GM23248 (cell line): ENCODE measurements at regions not wholly inside any gene's neighbourhood (a gene's known extent, or its start where the extent isn't known, plus 50 kb on each side); places are given as distances from the start of the nearest gene placed in this dataset.

Experiments used
- DNase-seq: peaks from one replicate; pipeline ENCODE4 v3.0.0-alpha.2; 2015
- H2AFZ ChIP-seq: fragments of 200-600 bp; sonication (generic); 2 replicates; pipeline ENCODE4 v1.6.1; 2016; ENCODE audit warnings: antibody characterized with exemption
- H3F3A ChIP-seq: fragments of 200-600 bp; sonication (generic); 2 replicates; pipeline ENCODE4 v1.6.1; 2016; ENCODE audit warnings: mild to moderate bottlenecking, antibody characterized with exemption, mixed run types; ENCODE audit not compliant: insufficient read depth
- H3K27ac ChIP-seq: fragments of 200-600 bp; sonication (generic); 2 replicates; pipeline ENCODE4 v1.5.1; 2016; ENCODE audit warnings: mild to moderate bottlenecking
- H3K27me3 ChIP-seq: fragments of 200-600 bp; sonication (generic); replicated peaks from 2 replicates; pipeline ENCODE4 v1.6.1; 2016; ENCODE audit warnings: mild to moderate bottlenecking; ENCODE audit not compliant: insufficient read depth
- H3K36me3 ChIP-seq: fragments of 200-600 bp; sonication (generic); 2 replicates; pipeline ENCODE4 v1.6.1; 2016; ENCODE audit warnings: low read depth, mild to moderate bottlenecking
- H3K4me1 ChIP-seq: fragments of 200-600 bp; sonication (generic); 2 replicates; pipeline ENCODE4 v1.6.1; 2016; ENCODE audit warnings: mild to moderate bottlenecking; ENCODE audit not compliant: insufficient read depth
- H3K4me2 ChIP-seq: fragments of 200-600 bp; sonication (generic); one replicate; pipeline ENCODE4 v1.6.1; 2016; ENCODE audit warnings: mild to moderate bottlenecking; ENCODE audit not compliant: unreplicated experiment
- H3K4me3 ChIP-seq: fragments of 200-600 bp; sonication (generic); 2 replicates; pipeline ENCODE4 v1.5.1; 2016; ENCODE audit warnings: mild to moderate bottlenecking
- H3K79me2 ChIP-seq: fragments of 200-600 bp; sonication (generic); 2 replicates; pipeline ENCODE4 v1.6.1; 2016; ENCODE audit warnings: mild to moderate bottlenecking; ENCODE audit not compliant: insufficient read depth
- H3K9ac ChIP-seq: fragments of 200-600 bp; sonication (generic); 2 replicates; pipeline ENCODE4 v1.6.1; 2016; ENCODE audit warnings: mild to moderate bottlenecking
- H3K9me2 ChIP-seq: fragments of 200-600 bp; sonication (generic); 2 replicates; pipeline ENCODE4 v1.6.1; 2016; ENCODE audit warnings: mixed run types, mild to moderate bottlenecking, moderate library complexity; ENCODE audit not compliant: insufficient read depth
- H3K9me3 ChIP-seq: fragments of 200-600 bp; sonication (generic); one replicate; pipeline ENCODE4 v1.6.1; 2017; ENCODE audit warnings: low read depth
- H4K20me1 ChIP-seq: fragments of 200-600 bp; sonication (generic); 2 replicates; pipeline ENCODE4 v1.6.0; 2016; ENCODE audit not compliant: insufficient read depth
- EZH2 ChIP-seq: fragments of 200-600 bp; sonication (generic); IDR thresholded peaks from 2 replicates; pipeline ENCODE4 v1.6.1; 2018; ENCODE audit warnings: antibody characterized with exemption, mild to moderate bottlenecking; ENCODE audit not compliant: insufficient read depth, poor library complexity, severe bottlenecking
- EZH2phosphoT487 ChIP-seq: fragments of 200-600 bp; sonication (generic); IDR thresholded peaks from 2 replicates; pipeline ENCODE4 v1.6.1; 2018; ENCODE audit warnings: antibody characterized with exemption, moderate library complexity, mild to moderate bottlenecking, low read depth; ENCODE audit not compliant: insufficient read depth
- WGBS, 2 experiments: methylation state at CpG; one replicate each; pipeline ENCODE4 v1.1.6; 2015 to 2017; ENCODE audit warnings: low lambda C conversion rate in 2 of 2, low coverage in 1 of 2; ENCODE audit errors: missing lambda C conversion rate in 2 of 2; 5-methylcytosine and 5-hydroxymethylcytosine counted together
- in situ Hi-C: fragments of 300-500 bp; cut with MboI; formaldehyde crosslinking; loops from 2 replicates; pipeline ENCODE4 v1.15.0; 2020

DNA sequence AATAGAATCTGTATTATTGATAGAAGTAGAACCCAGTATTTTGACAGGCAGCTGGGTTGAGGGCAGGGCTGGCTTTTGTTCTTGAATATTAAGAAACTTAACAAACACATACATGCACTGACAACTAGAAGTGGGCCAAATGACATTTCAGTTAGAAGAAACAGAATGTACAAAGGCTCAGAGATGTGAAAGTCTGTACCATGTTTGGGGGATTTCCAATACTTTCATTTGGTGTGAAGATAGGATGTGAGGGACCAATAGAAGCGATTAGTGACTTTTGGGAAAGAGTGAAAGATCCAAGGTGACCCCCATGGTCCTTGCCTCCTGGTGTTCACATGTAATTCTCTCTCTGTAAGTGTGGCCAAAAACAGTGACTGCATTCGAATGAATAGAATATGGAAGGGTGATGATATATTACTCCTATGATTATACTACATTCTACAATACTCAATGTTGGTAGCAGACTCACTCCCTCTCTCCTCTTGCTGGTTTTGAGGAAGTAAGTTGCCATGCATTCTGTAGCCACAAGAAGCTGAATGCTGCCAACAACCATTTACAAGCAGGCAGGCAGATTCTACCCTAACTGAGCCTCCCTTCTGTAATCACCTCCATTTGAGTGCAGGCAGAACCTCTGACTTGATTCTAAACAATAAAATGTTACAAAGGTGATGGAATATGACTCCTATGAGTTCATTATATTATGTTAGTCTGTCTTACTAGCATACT lies 151.4 kb downstream of the TMEM168 start:
- Histone ChIP-seq H3K9ac (no peak overlapping the region), H3K79me2 (no peaks in the 10 kb centered on the region), H3K4me1 (no peaks in the 10 kb centered on the region), H3K36me3 (no peaks in the 10 kb centered on the region), H3K4me2 (no peak overlapping the region), H3K9me2 (no peaks in the 10 kb centered on the region), H3K4me3 (no peak overlapping the region), H4K20me1 (no peaks in the 10 kb centered on the region), H3K9me3 (no peaks in the 10 kb centered on the region), H3K27ac (no peak overlapping the region), H3F3A (no peaks in the 10 kb centered on the region), H3K27me3 (no peaks in the 10 kb centered on the region), H2AFZ (no peak overlapping the region)
- in situ Hi-C loops, result no loop called here
- WGBS, 2 experiments, result 15 to 25% methylated on average over 2 of the region's 2 CpGs
- DNase-seq, result no peak
- no peak for TF ChIP-seq EZH2phosphoT487

DNA sequence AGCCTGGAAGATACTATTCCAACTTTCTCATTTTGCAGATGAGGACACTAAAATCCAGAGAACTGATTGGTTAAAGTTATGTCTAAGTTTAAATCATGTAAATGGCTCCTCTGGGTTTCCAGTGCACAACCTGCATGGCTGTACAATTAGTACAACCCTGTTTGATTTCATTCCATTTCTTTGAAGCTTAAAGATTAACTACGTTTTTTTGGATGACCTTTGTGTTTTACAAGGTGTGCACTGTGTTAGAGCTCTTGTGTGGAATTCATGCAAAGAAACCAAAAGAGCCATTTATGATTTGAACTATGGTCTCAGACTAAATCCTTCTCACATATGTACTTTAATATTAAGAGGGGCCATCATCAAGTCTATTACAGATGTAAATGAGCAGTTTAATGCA lies 149.5 kb downstream of the TMEM168 start:
- Histone ChIP-seq H3K9ac (no peak overlapping the region), H3F3A (no peaks in the 10 kb centered on the region), H3K27me3 (no peaks in the 10 kb centered on the region), H4K20me1 (no peaks in the 10 kb centered on the region), H3K4me3 (no peak overlapping the region), H3K36me3 (no peaks in the 10 kb centered on the region), H3K9me3 (no peaks in the 10 kb centered on the region), H3K9me2 (no peaks in the 10 kb centered on the region), H3K4me2 (no peak overlapping the region), H3K27ac (no peak overlapping the region), H3K4me1 (no peaks in the 10 kb centered on the region), H3K79me2 (no peaks in the 10 kb centered on the region), H2AFZ (no peak overlapping the region)
- 4 to 7% methylated on average over 1 of the region's 1 CpG for whole genome bisulfite sequencing, 2 experiments
- in situ Hi-C loops, result no loop called here
- DNase-seq, result no peak
- no peak for TF ChIP-seq EZH2phosphoT487
- TF ChIP-seq EZH2, result no peak

DNA sequence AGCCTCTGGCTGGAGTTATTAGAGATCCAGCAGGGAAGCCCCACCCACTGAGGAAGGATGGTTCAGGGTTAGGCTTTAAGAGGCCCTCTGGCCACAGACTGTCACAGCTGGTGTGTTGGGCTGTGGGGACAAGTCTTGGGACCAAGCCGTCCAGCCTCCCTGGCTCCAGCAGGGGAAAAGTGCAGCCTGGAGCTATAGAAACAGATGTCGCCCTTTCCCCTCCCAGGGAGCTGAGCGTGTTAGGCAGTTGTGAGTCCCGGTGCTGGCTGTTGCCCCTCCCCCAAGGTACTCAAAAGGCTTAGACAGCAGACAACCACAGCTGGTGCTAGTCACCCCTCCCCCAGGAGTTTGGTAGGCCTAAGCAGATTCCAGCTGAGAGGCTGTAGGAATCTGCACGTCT lies 143.4 kb downstream of the TMEM168 start:
- Histone ChIP-seq H3K9me3 (no peaks in the 10 kb centered on the region), H4K20me1 (no peaks in the 10 kb centered on the region), H2AFZ (no peak overlapping the region), H3K36me3 (no peaks in the 10 kb centered on the region), H3K27me3 (no peaks in the 10 kb centered on the region), H3K4me1 (no peaks in the 10 kb centered on the region), H3K27ac (no peak overlapping the region), H3K4me3 (no peak overlapping the region), H3K4me2 (no peak overlapping the region), H3K9ac (no peak overlapping the region), H3K9me2 (no peaks in the 10 kb centered on the region), H3F3A (no peaks in the 10 kb centered on the region), H3K79me2 (no peaks in the 10 kb centered on the region)
- DNase-seq, result no peak
- in situ Hi-C loops, result no loop called here
- WGBS, 2 experiments, result 2 to 6% methylated on average over 2 to 5 of the region's 5 CpGs
- TF ChIP-seq EZH2phosphoT487 (no peak), EZH2 (no peak)

DNA sequence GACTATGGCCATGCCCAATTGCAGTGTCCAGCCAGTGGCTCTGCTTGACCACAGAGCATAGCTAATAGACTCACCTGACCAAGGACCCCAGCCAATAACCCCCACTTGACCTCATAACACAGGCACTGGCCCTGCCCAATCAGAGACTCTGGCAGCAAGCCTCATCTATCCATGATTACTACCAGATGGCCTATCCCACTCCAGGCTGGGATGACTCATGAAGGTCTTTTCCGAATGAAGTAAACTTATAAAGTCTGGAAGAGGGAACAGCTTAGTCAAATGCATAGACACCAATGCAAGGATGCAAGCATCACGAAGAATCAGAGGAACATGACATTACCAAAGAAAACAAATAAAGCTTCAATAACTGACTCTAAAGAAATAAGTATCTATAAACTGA lies 141.4 kb downstream of the TMEM168 start:
- H3K27ac ChIP-seq, result no peak overlapping the region
- no peak overlapping the region for H3K9ac ChIP-seq
- H2AFZ ChIP-seq, result no peak overlapping the region
- no peaks in the 10 kb centered on the region for H4K20me1 ChIP-seq
- no peaks in the 10 kb centered on the region for H3K27me3 ChIP-seq
- no peaks in the 10 kb centered on the region for H3F3A ChIP-seq
- WGBS, 2 experiments, result 22 to 31% methylated on average over 2 of the region's 2 CpGs
- TF ChIP-seq EZH2 (no peak), EZH2phosphoT487 (no peak)
- H3K4me3 ChIP-seq, result no peak overlapping the region
- H3K36me3 ChIP-seq, result no peaks in the 10 kb centered on the region
- no peak for DNase-seq
- no peaks in the 10 kb centered on the region for H3K9me3 ChIP-seq
- no peaks in the 10 kb centered on the region for H3K9me2 ChIP-seq
- H3K79me2 ChIP-seq, result no peaks in the 10 kb centered on the region
- H3K4me1 ChIP-seq, result no peaks in the 10 kb centered on the region
- in situ Hi-C loops, result no loop called here
- H3K4me2 ChIP-seq, result no peak overlapping the region

DNA sequence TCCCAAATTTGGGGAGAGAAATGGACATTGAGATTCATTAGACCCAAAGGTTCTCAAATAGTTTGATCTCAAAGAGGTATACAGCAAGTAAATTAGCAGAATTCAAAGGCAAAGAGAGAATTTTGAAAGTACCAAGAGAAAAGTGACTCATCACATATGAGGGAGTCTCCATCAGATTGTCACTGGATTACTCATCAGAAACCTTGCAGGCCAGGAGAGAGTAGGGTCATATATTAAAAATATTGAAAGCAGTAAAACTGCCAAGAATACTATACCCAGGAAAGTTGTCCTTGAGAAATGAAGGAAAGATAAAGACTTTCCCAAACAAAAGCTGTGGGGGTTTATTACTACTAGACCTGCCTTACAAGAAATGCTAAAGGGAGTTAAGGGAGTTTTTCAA lies 140.6 kb downstream of the TMEM168 start:
- Histone ChIP-seq H3K27me3 (no peaks in the 10 kb centered on the region), H3K4me3 (no peak overlapping the region), H4K20me1 (no peaks in the 10 kb centered on the region), H3F3A (no peaks in the 10 kb centered on the region), H2AFZ (no peak overlapping the region), H3K9me3 (no peaks in the 10 kb centered on the region), H3K4me1 (no peaks in the 10 kb centered on the region), H3K36me3 (no peaks in the 10 kb centered on the region), H3K79me2 (no peaks in the 10 kb centered on the region), H3K4me2 (no peak overlapping the region), H3K9me2 (no peaks in the 10 kb centered on the region), H3K27ac (no peak overlapping the region), H3K9ac (no peak overlapping the region)
- TF ChIP-seq EZH2phosphoT487, result no peak
- no peak for TF ChIP-seq EZH2
- peak; percentile 16 for DNase-seq
- in situ Hi-C loops, result no loop called here
